ENCODE measurements at regions not wholly inside any gene's neighbourhood (a gene's known extent, or its start where the extent isn't known, plus 50 kb on each side); places are given as distances from the start of the nearest gene placed in this dataset.
"Not testable (repeated sequence)": the region's sequence is repeated elsewhere in the genome, so short reads cannot be mapped to it uniquely, and the experiment has no call there.

DNA sequence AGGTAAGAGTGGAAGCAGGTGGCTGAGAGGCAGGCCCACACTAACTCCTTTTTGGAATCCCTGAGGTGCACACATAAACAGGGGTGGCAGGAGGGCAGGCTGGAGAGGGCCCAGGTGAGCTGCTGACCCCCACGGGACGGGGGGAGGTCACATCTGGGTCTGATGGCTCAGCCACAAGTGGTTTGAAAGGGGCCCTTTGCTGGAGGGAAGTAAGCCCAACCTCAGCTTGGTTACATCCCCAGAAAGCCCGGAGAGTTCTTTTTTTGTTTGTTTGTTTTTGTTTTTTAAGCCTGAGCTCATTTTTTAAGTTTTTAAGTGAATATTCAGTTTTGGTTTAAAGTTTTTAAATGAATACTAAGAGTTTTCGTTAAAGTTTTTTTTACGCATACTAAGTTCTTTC, 72.8 kb upstream of the CUX1 start:
- no peak for DNase-seq

DNA sequence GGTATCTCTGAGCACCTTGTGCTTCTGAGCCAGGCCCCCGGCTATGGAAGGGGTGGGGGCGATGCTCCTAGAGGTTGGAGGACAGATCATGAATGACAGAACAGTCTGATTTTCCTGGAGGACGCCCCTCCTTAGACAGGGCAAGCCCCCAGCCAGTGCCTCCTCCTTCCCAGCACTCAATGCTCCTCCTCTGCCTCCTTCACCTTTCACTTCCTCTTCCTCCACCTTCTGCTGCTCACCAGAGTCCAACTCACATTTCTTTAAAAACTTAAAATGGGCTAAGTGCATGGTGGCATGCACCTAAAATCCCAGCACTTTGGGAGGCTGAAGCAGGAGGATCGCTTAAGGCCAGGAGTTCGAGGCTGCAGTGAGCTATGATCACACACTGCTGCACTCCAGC, 71.1 kb upstream of the CUX1 start:
- no peak for DNase-seq

DNA sequence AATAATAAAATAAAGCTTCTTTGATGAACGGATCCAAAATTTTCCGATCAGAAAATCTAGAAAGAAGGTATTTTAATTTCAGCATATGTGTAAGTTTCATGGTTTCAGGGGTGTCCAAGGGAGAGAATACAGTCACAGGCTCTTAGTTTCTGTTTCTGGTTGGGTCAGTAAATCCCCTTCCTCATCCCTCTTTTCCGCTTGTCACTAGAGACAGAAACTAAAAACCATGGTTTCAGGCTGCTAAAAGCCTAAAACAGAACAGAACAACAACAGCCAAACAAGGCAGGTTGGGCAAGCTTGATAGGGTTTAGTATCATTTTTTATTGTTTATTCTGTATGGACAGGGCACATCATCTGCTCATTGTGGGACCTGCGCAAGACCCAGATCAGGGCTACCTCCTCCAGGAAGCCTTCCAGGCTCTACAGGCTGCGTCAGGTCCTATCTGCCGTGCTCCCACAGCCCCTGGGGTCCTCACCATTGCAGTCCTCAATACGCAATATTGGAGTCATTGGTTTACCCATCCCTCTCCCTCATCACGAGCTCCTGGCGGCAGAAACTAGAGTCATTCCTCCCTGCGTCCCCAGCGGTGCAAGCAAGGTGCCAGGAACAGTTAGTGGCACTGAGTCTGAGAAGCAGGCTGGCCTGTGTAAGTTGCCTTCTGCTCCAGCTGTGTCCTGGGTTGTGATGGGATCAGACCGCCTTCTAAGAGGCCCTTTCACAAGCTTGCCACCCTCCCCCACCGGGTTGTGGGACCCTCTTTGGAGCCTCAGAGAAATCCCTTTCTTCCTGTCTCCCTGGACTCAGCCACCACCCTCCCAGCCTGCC, 70.2 kb upstream of the CUX1 start:
- no peak for DNase-seq

DNA sequence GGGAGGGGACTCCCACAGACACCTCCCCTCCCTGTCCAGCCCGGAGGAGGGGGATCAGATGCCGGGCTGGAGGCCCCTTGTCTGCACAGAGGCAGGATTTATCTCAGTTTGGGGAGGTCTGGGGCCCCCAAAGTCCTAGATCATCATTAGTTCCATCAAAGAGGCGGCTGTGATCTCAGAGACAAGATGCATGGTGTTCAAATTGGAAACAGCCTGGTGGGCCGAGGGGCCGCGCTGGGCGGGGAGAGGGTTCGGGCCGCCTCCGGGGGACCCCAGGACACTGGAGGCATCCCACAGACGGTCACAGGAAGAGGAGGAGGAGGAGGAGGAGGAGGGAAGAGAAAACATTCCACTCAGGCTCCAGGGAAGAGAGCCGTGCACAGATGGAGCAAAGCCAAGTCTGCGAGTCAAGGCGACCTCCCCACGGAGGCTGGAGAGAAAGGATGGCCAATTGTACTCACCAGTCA, 69.5 kb upstream of the CUX1 start:
- no peak for DNase-seq

DNA sequence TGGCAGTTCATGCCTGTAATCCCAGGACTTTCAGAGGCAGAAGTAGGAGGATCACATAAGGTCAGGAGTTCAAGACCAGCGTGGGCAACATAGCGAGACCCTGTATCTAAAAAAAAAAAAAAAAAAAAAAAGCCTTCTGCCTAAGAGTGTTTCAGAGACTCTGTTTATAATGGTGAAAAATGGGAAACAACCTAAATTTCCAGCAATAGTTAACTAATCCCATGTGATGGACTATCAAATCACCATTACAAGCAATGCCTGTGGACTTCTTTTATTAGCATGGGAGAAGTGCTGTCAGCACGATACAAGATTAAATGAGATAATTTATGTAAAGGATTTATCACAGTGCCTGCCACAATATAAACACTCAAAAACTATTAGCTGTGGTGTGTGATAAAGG, 67.5 kb upstream of the CUX1 start:
- DNase-seq, result no peak

DNA sequence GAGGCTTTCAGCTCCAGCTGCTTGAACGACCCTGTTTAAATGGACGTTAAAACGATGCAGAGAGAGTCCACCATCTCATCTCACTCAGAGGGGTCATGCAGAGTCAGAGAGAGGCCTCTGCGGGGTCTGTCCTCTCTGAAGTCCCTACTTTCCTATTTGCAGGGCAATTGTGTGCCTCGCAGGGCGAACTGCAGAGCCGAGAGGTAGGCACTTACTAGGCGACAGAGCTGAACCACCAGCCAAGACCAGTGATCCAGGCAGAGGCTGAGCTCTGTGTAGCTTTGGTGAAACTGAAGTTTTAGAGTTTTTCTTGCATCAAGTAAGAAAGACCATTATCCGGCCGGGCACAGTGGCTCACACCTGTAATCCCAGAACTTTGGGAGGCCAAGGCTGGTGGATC, 64.1 kb upstream of the CUX1 start:
- no peak for DNase-seq

DNA sequence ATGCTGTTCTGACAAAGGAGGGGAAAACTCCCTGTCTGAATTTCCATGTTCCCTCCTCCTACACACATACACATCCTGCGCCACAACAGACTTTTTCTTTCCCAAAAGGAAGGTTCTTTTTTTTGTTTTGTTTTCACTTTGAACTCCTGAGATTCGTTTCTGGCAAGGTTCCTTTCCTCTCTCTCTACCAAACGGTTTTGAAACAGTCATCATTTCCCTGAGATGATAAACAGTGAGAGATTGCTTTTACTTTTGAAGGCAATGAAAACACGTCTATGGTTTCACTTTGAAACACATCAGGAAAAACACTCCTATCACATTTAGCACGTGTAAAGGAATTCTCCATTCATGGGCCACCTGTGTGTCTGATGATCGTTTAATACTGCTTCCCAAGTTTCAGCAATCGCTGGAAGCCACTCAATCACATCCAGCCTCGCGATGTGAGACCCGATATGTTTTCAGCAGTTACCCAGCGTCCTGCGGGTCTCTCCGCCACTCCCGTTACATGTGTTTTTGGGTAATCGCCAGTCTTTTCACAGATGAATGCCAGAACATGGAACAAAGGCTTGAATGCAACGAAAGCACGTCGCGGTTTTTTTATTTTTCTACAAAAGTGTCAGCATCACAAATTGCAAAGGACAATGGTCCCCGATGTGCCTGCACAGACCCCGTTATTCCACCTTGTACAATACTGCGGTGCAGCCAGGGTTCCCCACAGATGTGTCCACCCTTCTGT, 62.8 kb upstream of the CUX1 start:
- no peak for DNase-seq

DNA sequence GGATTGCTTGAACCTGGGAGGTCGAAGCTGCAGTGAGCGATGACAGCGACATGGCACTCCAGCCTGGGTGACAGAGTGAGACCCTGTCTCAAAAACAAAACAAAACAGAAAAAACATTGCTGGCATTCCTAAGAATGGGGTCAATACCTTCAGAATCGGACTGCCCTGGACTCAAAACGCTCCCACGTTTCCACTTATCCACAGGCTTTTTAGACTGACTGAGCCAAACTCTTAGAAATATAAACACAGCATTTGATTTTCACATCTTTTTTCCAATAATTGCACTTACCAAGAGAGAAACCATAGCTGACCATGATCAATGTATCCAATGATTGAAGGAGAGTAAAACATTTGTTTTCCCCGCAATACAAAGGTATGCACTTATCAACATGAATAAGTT, 59.5 kb upstream of the CUX1 start:
- no peak for DNase-seq

DNA sequence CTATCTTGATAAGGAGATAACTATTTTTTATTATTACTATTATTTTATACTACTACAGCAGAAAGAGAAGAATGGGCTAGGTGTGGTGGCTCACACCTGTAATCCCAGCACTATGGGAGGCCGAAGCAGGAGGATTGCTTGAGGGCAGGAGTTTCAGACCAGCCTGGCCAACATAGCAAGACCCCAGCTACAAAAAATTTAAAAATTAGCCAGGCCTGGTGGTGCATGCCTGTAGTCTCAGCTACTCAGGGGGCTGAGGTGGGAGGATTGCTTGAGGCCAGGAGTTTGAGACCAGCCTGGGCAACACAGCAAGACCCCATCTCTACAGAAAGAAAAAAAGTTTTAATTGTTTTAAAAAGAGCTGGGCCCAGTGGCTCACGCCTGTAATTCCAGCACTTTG, 58.9 kb upstream of the CUX1 start:
- not testable (repeated sequence) for DNase-seq

DNA sequence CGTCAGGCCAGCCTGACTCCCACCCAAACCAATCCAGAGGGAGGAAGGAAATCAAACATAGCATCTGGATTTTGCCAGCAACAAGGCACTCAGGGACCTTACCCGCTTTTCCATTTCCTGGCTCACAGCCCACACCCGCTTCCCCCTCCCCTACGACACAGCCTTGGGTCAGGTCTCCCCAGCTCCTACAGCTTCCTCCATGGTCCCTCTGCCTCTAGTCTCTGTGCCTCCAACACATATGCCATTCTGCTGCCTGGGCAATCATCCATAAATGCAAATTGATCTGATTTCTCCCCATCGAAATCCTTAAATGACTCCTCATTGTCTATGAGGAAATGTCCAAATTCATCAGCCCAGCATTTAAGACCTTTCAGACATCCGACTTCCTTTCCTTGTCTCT, 53.2 kb upstream of the CUX1 start:
- no peak for DNase-seq

DNA sequence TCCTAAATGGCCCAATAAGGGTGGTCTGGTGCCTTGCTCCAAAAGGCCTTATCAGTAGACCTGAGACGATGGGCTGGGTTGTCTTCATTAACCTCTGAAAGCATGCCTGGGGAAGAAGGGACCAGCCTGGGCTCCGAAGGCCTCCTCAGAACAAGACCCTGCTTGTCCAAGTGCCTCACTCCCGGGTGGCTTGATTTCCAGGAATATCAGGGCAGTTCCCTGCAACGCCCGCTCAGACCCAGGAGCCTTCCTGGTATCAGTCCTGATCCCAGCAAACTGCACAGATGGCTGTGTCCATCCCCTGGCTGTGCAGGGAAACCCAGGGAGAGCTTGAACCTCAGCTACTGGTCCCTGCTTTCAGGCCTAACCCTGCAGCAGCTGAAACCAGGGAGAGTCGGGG, 49.9 kb upstream of the CUX1 start:
- DNase-seq, result no peak

All from right forelimb (tissue), 1 donor.